PFSK-1 (cell line): ENCODE measurements at regions not wholly inside any gene's neighbourhood (a gene's known extent, or its start where the extent isn't known, plus 50 kb on each side); places are given as distances from the start of the nearest gene placed in this dataset.

Experiments
- POLR2AphosphoS5 ChIP-seq: IDR thresholded peaks from 2 replicates; pipeline ENCODE4 v1.6.1; 2012; ENCODE audit warnings: low read depth, mild to moderate bottlenecking, control low read depth, low read length, moderate library complexity
- SIN3A ChIP-seq: IDR thresholded peaks from 2 replicates; pipeline ENCODE4 v1.6.1; 2012; ENCODE audit warnings: mild to moderate bottlenecking, low read length, moderate library complexity, borderline replicate concordance; ENCODE audit not compliant: insufficient read depth

DNA sequence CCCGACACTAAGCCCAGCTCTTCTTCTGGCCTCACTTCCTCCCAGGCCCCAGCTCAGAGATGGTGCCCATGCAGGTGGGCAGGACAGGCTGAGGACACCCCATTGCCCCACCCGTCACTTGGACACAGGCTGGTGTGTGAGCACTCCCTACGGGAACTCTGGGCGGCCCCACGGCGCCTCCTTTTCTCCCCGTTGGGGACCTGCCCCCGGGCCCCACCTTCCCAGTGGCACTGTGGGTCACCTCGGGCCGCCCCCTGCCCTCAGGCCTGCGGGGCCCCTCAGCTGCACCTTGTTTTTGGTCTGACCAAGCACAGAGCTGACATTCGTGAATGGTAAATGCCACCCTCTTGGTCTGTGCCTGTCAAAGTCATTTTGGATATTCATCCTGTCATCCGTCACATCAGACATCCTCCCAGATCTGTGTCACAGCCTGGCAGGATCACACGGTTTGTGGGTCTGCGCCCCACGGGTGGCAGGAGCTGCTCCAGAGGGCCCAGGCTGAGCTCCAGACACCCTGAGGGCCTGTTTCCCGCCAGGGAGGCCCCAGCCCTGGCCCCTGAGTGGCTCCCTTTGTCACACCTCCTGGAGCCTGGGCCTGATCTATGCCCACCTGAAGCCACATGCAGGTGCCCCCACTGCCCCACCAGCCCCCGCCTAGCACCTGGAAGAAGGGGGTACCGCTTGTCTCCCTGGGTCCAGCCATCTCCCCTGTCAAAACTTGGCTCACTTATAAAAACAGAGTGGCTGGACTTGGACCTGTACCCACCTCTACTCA, 1188.5 kb downstream of the BRD1 start:
- TF ChIP-seq SIN3A (no peak), POLR2AphosphoS5 (no peak)
